K562 (cell line): ENCODE measurements at regions not wholly inside any gene's neighbourhood (a gene's known extent, or its start where the extent isn't known, plus 50 kb on each side); places are given as distances from the start of the nearest gene placed in this dataset.

Source experiments
- ATAC-seq: fragments of 200-7000 bp; cut with Tn5 transposase; 3 replicates; pipeline ENCODE4 v1.9.1; 2020; ENCODE audit warnings: moderate library complexity
- BruUV-seq: library from RNA; stranded (reverse); fragments of 400-500 nt; replicated peaks from 2 replicates; lab custom pipeline; 2021; lab: Mats Ljungman, UMichigan
- CTCF ChIA-PET: fragments of 300-600 bp; formaldehyde crosslinking; extraction: SDS; loops from one replicate; lab custom pipeline; 2021; ENCODE audit warnings: low intra/inter-chr PET ratio; lab: Yijun Ruan, JAX
- POLR2A ChIA-PET: fragments of 300-600, 350-650 bp; sonication (Branson Sonifier 250); formaldehyde crosslinking; extraction: SDS; loops from one replicate; lab custom pipeline; 2021; ENCODE audit warnings: antibody characterized with exemption, inconsistent platforms; lab: Yijun Ruan, JAX
- DNase-seq, 4 experiments: peaks; one replicate each; pipeline versions ENCODE4 v3.0.0 to v3.0.0-alpha.2; 2011 to 2018; ENCODE audit warnings: low spot score in 3 of 4, mixed read lengths in 3 of 4; ENCODE audit errors: extremely low read depth in 1 of 4
- FAIRE-seq: peaks from 2 replicates; lab custom pipeline; 2011; peaks lifted over from hg19 to GRCh38; lab: Jason Lieb, UNC
- H2AFZ ChIP-seq: 2 replicates; pipeline ENCODE4 v1.6.0; 2011; ENCODE audit warnings: low read depth, low read length, control low read depth, inconsistent platforms
- H3K27ac ChIP-seq: fragments of 200-600 bp; 3 replicates; pipeline ENCODE4 v1.8.0; 2011; ENCODE audit warnings: low read depth, mild to moderate bottlenecking, control low read depth, inconsistent platforms, low read length, moderate library complexity, mixed read lengths; ENCODE audit errors: extremely low read depth
- H3K27me3 ChIP-seq, 2 experiments: fragments of 300-600 bp in 1 of 2; 2 replicates in 1 of 2; 3 replicates in 1 of 2; pipeline versions ENCODE4 v1.6.0 to v1.8.0; 2011; ENCODE audit warnings: inconsistent platforms in 2 of 2, low read length in 2 of 2, mild to moderate bottlenecking in 1 of 2, mixed read lengths in 1 of 2, moderate library complexity in 1 of 2; ENCODE audit not compliant: control insufficient read depth in 2 of 2, insufficient read depth in 2 of 2
- H3K36me3 ChIP-seq: fragments of 300-600 bp; 3 replicates; pipeline ENCODE4 v1.8.0; 2011; ENCODE audit warnings: mild to moderate bottlenecking, low read length, inconsistent platforms; ENCODE audit not compliant: control insufficient read depth, insufficient read depth
- H3K4me1 ChIP-seq, 2 experiments: fragments of 200-600 bp in 1 of 2; replicated peaks in 1 of 2; 2 replicates in 1 of 2; 3 replicates in 1 of 2; pipeline versions ENCODE4 v1.5.1 to v1.8.0; 2011; ENCODE audit warnings: inconsistent platforms in 2 of 2, low read length in 2 of 2, mild to moderate bottlenecking in 1 of 2, mixed read lengths in 1 of 2, moderate library complexity in 1 of 2; ENCODE audit not compliant: control insufficient read depth in 2 of 2, insufficient read depth in 2 of 2
- H3K4me2 ChIP-seq: 2 replicates; pipeline ENCODE4 v1.6.1; 2011; ENCODE audit warnings: low read length, control low read depth, inconsistent platforms, mixed read lengths; ENCODE audit not compliant: insufficient read depth
- H3K4me3 ChIP-seq: fragments of 200-600 bp; sonication (generic), shearing (Covaris generic); 2 replicates; pipeline ENCODE4 v1.5.1; 2016; ENCODE audit warnings: control low read depth, inconsistent platforms
- H3K79me2 ChIP-seq: fragments of 200-600 bp; 3 replicates; pipeline ENCODE4 v1.8.0; 2011; ENCODE audit warnings: low read length, inconsistent platforms; ENCODE audit not compliant: control insufficient read depth, insufficient read depth
- H3K9ac ChIP-seq, 2 experiments: 2 replicates each; pipeline versions ENCODE4 v1.6.0 to v1.6.1; 2011; ENCODE audit warnings: low read depth in 2 of 2, low read length in 2 of 2, control low read depth in 1 of 2, inconsistent platforms in 1 of 2, mild to moderate bottlenecking in 1 of 2, mixed read lengths in 1 of 2; ENCODE audit not compliant: insufficient read depth in 1 of 2
- H3K9me1 ChIP-seq: one replicate; pipeline ENCODE4 v1.6.0; 2011; ENCODE audit warnings: inconsistent platforms, mild to moderate bottlenecking, low read length, moderate library complexity; ENCODE audit not compliant: control insufficient read depth, insufficient read depth
- H3K9me3 ChIP-seq: replicated peaks from 2 replicates; pipeline ENCODE4 v1.5.1; 2011; ENCODE audit warnings: low read depth, low read length, inconsistent platforms; ENCODE audit not compliant: control insufficient read depth, insufficient read depth
- H4K20me1 ChIP-seq: replicated peaks from 2 replicates; pipeline ENCODE4 v1.6.1; 2011; ENCODE audit warnings: low read length, inconsistent platforms, mixed read lengths; ENCODE audit not compliant: control insufficient read depth, insufficient read depth
- CEBPG ChIP-seq, 3 experiments: fragments of 200-800 bp in 1 of 3; sonication (Bioruptor generic) in 1 of 3; sonication (generic) in 1 of 3; formaldehyde crosslinking in 1 of 3; IDR thresholded peaks in 2 of 3; conservative IDR thresholded peaks in 1 of 3; 2 replicates each; pipeline versions ENCODE4 v1.6.1 to v1.8.0; 2016 to 2022; ENCODE audit warnings: missing compliant biosample characterization in 2 of 3, missing genetic modification characterization in 2 of 3, mild to moderate bottlenecking in 1 of 3, missing genetic modification reagents in 1 of 3
- CREBBP ChIP-seq: IDR thresholded peaks from one replicate; pipeline ENCODE4 v1.6.1; 2012; ENCODE audit warnings: low read depth, mild to moderate bottlenecking, control low read depth, inconsistent platforms, low read length
- SPI1 ChIP-seq: IDR thresholded peaks from 2 replicates; pipeline ENCODE4 v1.6.1; 2011; ENCODE audit warnings: low read depth, low read length, control low read depth, borderline replicate concordance
- TFAM ChIP-seq: fragments of 250-450 bp; sonication (Bioruptor Pico); conservative IDR thresholded peaks from 2 replicates; pipeline ENCODE4 v1.5.0; 2021; ENCODE audit warnings: mild to moderate bottlenecking, moderate library complexity
- ZNF561 ChIP-seq: fragments of 450-650 bp; formaldehyde crosslinking; conservative IDR thresholded peaks from 2 replicates; pipeline ENCODE4 v1.4.0; 2020; ENCODE audit warnings: mild to moderate bottlenecking, moderate library complexity
- ZNF717 ChIP-seq: fragments of 250-450 bp; sonication (Bioruptor Pico); IDR thresholded peaks from 2 replicates; pipeline ENCODE4 v1.5.0; 2021
- WGBS: fragments of 100-300 bp; shearing (Covaris generic); methylation state at CpG from one replicate; pipeline ENCODE4 v1.1.6; 2016; ENCODE audit warnings: low coverage, mixed read lengths; ENCODE audit not compliant: insufficient coverage; ENCODE audit errors: missing lambda C conversion rate; 5-methylcytosine and 5-hydroxymethylcytosine counted together
- in situ Hi-C: fragments of 300-500 bp; cut with MboI; formaldehyde crosslinking; loops from 4 replicates; pipeline ENCODE4 v1.15.0; 2018; ENCODE audit warnings: inconsistent platforms, mixed read lengths
- intact Hi-C: fragments of 100-400 bp; cut with micrococcal nuclease; formaldehyde crosslinking; loops from 2 replicates; pipeline ENCODE4 v1.14.2; 2022
- TF ChIP-seq, protein P1 (sequence below): fragments of 250-450 bp; sonication (Bioruptor Pico); IDR thresholded peaks from 2 replicates; pipeline ENCODE4 v1.8.0; 2021; ENCODE audit warnings: borderline replicate concordance, mild to moderate bottlenecking, moderate library complexity; ENCODE audit not compliant: poor library complexity, severe bottlenecking
- TF ChIP-seq, protein P2 (sequence below): fragments of 450-650 bp; IDR thresholded peaks from 2 replicates; pipeline ENCODE4 v1.6.1; 2016

DNA sequence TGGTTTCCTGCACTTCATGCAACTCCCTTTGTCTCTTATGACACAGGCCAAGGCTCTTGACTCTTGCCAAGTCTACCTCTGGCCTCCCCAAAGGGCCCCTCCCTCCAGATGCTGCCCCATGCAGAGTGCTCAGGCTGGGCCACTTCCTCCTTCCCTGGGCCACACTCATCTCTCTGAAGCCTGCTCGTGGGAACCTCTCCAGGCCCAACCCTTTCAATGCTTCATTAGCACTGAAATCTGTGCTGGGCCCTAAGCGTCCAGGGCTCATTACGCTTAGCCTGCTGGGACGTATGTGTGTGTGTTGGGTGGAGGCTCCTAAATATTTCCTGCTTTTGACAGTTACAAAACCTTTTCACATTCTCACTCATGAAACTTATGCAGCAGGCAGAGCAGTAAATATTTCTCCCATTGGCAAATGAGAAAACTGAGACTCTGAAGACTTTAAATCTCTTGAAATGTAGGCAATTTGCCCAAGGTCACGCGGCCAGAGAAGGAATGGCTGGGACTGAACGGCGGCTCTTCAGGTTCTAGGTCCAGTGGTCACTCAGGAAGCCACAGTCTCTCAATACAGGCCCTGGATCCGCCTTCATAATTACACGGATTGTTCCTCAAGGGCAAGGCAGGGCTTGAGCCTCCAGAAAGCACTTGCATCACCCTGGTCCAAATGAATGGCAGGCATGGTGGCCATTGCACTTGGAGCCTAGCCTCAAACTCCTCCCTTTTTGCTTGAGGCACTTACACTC, 241.7 kb upstream of the HES1 start:
- Histone ChIP-seq H2AFZ (0 out of 2 replicates have a peak overlapping the region, but pooled peaks have one; percentile 14), H4K20me1 (no peaks in the 10 kb centered on the region), H3K4me1 (peaks cover 8 to 9% of the 10 kb centered on the region in 2 experiments; a peak in 2 of 5 replicates), H3K79me2 (no peaks in the 10 kb centered on the region), H3K4me2 (no peak overlapping the region), H3K4me3 (no peak overlapping the region), H3K9ac (no peak overlapping the region; a peak in 1 of 4 replicates), H3K27ac (no peak overlapping the region), H3K27me3 (no peaks in the 10 kb centered on the region), H3K9me3 (no peaks in the 10 kb centered on the region), H3K9me1 (no peaks in the 10 kb centered on the region), H3K36me3 (no peaks in the 10 kb centered on the region)
- TF ChIP-seq ZNF717 (no peak), ZNF561 (no peak), SPI1 (peak; percentile 69; the same call in 1 of the 2 replicates), CEBPG (CRISPR knock-in tag; IDR thresholded peaks at IDR 0.05) (no peak), CEBPG (tag; conservative IDR thresholded peaks at IDR 0.05 in 1 of 2, IDR thresholded peaks at IDR 0.05 in 1 of 2) (peak in 1 of 2 experiments; percentile 23; a peak in 1 of 4 replicates), CREBBP (no peak), TFAM (CRISPR knock-in tag) (no peak)
- TF ChIP-seq, protein P1, sequence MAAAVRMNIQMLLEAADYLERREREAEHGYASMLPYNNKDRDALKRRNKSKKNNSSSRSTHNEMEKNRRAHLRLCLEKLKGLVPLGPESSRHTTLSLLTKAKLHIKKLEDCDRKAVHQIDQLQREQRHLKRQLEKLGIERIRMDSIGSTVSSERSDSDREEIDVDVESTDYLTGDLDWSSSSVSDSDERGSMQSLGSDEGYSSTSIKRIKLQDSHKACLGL (CRISPR knock-in tag) = no peak
- TF ChIP-seq, protein P2, sequence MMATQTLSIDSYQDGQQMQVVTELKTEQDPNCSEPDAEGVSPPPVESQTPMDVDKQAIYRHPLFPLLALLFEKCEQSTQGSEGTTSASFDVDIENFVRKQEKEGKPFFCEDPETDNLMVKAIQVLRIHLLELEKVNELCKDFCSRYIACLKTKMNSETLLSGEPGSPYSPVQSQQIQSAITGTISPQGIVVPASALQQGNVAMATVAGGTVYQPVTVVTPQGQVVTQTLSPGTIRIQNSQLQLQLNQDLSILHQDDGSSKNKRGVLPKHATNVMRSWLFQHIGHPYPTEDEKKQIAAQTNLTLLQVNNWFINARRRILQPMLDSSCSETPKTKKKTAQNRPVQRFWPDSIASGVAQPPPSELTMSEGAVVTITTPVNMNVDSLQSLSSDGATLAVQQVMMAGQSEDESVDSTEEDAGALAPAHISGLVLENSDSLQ = peak; percentile 61
- peak; percentile 45; the same call in 2 of the 3 replicates for ATAC-seq
- DNase-seq = no peak
- in situ Hi-C loops = no loop called here
- 68% methylated on average over 10 of the region's 10 CpGs for WGBS
- POLR2A ChIA-PET = no interaction called here
- BruUV-seq = no TSS peak
- CTCF ChIA-PET = no interaction called here
- no peak for FAIRE-seq
- intact Hi-C loops = no loop called here
